Forelimb muscle (tissue), 1 donor: ENCODE measurements at regions not wholly inside any gene's neighbourhood (a gene's known extent, or its start where the extent isn't known, plus 50 kb on each side); places are given as distances from the start of the nearest gene placed in this dataset.

Source experiments
- DNase-seq: peaks from one replicate; pipeline ENCODE4 v3.0.0-alpha.2; 2013; ENCODE audit warnings: low read depth

DNA sequence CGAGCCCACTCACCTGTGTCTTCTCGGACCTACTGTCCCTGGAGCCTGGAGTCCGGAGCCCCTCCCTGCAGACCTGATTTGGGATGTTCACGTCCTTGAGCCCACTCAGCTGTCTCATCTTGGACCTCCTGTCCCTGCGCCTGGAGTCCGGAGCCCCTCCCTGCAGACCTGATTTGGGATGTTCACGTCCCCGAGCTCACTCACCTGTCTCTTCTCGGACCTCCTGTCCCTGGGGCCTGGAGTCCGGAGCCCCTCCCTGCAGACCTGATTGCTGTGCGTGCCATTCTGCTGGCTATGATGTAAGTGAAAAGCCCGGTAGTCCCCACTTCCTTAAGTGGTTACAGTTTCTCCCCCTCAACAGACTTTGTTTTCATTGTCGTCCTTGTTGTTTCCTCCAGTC is 867.1 kb downstream of the BRD1 start:
- no peak for DNase-seq

DNA sequence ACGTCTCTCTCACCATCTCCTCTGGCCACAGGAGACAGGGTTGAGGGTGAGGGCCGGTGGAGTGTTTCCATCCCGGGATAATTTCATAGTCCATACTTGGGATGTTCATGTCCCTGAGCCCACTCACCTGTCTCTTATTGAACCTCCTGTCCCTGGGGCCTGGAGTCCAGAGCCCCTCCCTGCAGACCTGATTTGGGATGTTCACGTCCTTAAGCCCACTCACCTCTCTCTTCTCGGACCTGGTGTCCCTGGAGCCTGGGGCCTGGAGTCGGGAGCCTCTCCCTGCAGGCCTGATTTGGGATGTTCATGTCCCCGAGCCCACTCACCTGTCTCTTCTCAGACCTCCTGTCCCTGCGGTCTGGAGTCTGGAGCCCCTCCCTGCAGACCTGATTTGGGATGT is 868.2 kb downstream of the BRD1 start:
- DNase-seq, result no peak

DNA sequence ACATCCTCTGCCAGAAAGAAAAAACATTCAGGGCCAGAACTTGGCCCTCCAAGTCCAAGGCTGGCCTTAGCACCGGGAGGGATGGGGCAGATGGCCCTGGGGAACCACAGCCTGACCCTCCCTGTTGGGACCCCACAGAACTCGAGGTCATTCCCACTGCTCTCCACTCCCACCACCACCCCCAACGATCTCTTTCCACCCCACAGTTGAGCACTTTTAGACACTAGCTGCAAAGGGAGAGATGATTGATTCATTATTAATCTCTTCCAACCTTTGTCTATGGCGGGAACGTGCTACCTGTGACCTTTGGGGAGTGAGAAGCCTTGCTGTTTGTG is 869.7 kb downstream of the BRD1 start:
- no peak for DNase-seq

DNA sequence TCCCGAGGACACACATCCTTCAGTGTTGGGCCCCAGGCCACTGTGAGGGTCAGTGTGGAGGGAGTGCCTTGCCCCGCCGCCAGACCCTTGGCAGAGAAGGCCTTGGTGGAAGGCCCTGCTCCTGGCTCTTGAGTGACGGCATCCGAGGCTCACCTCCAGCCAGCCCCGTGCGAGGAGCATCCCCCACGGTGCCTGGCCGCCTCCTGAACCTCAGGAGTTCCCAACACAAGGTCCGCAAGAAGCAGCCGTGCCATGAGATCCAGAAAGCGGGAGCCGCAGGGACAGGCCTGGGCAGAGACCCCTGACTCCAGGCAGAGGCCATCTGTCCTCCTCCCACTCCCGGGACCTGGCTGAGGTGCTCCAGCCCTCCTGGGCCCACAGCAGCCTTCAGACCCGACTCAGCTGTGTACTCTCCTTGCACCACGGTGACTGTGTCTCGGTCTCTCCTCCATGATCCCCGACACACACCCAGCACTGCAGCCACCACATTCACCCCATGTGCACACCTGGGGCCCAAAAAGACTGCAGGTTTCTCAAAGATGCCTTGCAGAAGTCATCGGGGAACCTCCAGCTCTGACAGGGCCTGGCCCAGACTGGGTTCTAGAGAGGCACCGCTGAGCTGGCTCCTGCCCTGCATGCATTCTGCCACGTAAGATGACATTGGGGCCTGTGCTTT is 870.2 kb downstream of the BRD1 start:
- no peak for DNase-seq

DNA sequence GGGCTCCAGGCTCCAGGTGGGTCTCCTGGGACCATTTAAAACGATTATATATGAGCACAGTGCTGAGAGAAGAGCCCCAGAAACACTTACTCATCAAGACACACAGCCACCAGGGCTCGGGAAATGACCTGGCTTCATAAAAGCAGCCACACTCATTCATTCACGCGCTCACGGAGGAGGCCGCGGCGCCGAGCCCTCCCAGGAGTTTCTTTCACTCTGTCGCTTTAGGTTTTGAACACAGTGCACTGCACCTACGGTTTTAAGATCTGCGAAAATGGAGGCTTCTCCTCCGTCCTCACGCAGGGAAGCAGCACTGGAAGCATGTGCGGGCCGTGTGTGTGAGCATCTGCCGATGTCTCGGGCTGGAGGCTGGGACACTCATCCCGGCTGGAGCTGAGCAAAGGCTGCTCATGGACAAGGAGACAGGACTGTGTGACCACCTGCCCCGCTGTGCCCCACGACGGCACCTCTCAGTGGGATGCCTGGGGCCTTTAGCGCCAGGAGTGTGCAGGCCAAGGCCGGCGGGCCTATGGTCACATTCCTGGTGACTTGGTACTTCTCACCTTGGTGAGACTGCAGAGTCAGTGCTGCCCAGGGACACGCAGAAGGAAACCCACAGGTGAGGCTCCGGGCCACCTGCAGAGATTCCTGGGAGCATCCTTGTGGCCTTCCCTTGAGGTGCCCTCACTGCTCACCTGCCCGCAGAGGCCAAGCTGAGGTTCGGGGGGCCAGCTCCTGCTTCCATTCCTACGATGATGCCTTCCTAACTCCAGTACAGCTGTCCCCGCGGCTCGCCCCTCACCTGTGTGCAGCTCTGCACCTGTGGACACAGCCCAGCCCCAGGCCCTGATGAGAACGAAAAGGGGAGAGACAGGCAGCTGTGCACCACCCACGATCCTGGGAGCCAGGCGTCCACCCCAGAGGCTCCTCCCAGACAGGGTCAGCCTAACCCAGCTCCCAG is 872.0 kb downstream of the BRD1 start:
- DNase-seq, result no peak

DNA sequence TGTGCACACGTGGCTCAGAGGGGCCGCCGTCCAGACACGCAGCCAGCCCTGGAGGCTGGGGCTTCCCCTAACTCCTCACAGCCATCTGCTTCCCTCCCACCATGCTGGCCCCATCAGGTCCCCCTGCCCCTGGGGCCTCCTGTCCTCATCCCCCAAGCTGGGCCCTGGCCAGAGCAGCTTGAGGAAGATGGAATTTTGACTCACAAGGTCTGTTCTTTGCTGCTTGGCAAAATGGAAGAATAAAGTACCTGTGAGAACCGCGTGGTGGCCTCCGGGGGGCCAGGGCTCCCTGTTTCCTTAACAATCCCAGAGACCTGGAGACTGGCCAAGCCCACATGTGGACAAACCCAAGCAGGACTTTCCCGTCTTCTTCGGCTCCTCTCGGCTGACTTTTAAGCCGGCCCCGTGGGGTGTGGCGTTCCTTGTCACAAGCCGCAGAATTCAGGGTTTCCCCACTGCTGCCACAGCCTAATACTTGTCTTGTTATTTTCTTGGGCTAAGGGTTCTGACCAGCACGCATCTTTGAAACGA is 872.8 kb downstream of the BRD1 start:
- DNase-seq, result no peak

DNA sequence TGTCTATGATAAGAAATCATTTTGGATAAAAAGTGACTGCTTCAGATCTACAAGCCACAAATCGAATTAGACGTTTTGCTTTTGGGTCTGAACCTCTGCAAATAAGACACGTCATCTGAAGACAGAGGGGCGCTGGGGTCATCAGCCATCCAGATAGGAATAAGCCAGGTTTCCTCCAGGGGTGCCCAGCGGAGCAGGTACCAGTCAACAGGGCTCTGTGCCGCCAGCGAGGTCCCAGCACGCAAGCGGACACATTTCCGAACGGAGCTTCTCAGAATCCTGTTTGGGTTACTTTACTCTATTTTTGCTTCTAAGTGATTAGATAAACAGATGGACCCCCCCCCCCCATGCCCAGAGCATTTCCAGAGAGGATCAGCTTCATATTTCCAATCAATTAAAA is 873.8 kb downstream of the BRD1 start:
- no peak for DNase-seq

DNA sequence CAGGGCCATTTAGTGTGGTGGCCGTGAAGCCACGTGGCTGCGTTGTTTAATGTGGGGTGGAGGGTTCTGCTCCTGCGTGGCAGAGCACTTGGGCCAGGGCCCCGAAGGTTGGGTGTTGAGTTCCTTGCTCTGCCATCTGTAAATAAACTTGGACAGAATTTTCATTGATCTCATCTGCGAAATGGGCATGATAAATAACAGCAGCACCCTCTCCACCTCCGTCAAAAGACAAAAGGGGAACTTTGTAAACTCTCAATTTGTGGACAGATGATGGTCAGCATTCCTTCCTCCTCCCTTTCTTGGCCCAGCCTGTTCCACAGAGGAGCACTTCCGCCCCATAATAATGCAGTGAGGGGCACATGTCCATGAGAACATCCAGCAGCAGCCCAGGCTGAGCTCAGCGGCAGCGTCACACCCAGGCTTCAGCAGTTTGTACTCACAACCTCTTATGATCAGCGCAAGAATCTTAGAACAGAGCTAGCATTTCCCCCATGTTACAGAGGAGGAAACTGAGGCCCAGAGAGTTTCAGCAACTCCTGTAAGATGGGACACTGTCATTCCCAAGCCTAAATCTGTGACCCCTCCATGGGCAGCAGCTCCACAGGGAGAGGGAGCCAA is 874.5 kb downstream of the BRD1 start:
- DNase-seq, result no peak

DNA sequence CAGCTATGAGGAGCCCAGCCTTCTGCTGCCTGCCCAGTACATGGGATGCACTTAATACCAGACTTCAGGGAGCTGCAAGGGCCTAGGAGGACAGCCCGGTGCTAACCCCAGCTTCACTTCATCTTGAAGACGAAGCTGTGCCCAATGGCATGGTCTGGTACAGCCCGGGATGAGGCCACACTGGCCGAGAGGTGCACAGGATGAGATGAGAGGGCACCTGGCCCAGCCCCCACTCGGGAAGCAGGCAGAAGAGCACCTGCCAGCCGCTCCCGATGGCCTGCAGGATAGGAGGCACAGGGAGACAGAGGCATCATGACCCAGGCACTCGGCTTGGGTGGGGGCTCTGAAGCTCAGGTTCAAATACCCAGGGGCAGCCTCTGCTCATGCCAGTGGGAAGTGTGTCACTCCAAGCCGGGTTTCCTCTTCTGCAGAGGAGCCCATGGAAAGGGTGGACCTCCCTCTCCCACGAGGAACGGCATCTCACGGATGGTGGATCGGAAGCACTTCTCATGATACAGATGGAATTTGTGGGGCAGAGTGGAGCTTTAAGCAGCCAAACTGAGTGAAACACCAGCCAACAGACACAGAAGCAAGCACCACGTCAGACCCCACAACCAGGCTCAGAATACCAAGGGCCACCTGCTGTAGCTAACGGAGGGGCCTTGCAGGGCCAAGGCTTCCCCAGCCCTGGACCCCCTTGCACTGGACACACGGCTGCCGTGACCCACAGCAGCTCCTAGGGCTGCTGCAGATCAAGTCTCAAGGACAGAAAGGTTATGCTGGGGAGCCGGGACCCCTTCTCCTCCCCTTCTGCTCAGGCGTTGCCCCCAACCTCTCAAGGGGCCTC is 875.2 kb downstream of the BRD1 start:
- no peak for DNase-seq

DNA sequence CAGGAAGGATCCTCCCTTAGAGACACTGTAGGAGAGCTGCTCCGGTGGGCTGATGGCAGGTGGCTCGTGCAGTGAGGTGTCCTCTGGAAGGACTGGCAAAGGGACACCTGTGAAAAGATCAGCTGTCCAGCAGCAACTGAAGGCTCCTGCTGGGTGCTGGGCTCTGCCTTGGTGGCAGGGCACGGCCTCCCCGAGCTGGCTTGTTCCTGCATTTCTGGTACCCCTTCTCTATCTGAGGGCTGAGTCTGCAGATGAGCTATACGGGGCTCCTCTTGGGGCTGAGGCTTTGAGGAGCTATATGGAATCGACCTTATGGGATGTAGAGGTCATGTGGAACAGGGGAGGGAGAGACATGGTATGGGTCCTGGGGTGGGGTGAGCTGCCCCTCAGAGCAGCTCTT is 875.8 kb downstream of the BRD1 start:
- DNase-seq, result no peak

DNA sequence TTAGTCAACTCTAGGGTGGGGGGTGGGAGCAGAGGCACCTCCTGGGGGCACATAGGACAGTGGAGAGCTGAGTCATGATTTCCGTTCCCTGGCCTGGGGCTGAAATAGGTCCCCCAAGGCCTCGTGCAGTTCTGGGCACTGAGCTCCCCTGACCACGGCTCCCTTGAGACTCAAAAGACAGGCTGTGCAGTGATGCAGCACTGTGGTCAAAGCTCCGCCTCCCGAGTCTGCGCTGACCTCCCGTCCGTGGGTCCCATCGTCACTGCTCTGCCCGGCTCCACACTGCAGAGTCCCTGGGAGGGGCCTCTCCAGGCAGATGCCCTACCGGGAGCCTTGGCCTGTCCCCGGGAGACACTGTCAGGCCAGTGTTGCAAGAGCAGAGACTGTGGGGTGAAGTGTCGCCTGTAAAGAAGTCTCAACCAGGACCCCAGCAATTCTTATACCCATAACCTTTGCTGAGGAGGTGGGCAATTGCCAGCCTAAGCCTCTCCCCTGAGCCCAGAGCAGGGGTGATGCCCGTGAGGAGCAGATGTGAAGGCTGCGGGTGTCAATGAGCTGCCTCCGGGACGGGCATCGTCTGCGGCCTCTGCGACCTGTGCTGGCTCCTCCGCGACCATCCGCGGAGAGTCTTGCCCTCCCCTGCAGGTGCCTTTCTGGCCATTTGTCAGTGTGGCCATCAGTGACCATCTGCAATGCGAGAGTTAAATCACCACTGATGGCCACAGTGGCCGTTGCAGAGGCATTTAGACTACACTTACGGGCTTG is 877.3 kb downstream of the BRD1 start:
- no peak for DNase-seq

DNA sequence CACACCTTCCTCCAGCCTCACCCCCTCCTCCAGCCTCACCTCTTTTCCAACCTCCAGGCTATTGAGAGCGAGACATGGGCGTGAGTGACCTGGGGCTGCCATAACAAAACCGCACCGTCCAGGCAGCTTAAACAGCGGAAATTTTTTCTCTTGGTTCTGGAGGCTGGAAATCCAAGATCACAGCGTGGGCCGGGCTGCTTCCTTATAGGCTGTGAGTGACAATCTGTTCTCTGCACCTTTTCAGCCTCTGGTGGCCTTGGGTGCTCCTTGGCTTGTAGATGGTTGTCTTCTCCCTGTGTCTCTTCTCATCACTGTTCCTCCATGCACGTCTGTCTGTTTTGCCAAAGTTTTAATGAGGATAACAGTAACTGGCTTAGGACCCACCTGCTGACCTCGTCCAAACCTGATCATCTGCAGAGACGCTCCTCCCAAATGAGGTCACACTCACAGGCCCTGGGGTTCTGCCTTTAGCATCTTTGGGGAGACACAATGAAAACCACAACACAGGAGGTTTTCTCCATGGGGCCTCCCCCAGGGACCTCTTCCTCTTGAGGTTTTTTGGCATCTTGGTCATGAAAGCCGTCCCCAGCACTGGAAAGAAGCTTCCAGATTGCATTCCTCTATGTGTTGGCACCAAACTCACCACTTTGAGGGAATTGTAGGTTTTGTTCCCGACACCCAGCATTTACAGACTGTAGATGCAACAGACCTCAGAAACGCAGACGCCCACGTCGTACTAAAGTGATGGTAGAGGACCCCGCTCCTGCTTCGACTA is 878.1 kb downstream of the BRD1 start:
- no peak for DNase-seq

DNA sequence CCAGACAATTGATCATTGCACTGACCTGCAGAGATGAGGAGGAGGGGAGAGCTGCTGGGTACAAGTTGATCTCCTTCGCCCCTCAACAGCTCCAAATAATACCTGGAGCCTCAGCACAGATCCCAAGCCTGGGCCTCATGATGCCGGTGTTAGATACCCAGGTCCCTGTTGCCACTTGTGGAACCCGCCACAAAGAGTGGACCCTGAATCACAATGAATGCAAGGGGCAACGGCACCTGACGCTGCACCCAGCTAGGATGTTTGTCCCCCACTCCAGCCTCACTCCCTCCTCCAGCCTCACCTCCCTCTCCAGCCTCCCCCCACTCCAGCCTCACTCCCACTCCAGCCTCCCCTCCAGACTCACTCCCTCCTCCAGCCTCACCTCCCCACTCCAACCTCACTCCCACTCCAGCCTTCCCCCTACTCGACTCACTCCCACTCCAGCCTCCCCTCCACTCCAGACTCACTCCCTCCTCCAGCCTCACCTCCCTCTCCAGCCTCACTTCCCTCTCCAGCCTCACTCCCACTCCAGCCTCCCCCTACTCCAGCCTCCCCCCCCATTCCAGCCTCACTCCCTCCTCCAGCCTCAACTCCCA is 879.0 kb downstream of the BRD1 start:
- no peak for DNase-seq

DNA sequence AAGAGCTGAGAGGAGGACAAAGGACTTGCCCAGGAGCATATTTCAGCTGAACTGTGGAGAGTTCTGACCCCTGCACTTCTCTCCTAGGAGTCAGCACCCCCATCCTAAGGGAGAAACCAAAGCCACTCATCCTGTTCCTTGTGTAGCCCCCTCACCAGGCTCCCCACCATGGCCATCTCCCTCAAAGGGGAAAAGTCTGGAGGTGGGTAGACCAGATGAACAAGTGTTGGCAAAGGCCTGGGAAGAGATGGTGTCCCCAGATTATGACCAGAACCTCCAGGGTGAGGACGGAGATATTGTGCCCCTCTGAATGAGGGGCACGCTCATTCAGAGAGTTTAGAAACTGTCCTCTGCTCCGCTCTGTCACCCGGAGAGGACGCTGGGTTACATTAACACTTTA is 880.0 kb downstream of the BRD1 start:
- DNase-seq, result no peak

DNA sequence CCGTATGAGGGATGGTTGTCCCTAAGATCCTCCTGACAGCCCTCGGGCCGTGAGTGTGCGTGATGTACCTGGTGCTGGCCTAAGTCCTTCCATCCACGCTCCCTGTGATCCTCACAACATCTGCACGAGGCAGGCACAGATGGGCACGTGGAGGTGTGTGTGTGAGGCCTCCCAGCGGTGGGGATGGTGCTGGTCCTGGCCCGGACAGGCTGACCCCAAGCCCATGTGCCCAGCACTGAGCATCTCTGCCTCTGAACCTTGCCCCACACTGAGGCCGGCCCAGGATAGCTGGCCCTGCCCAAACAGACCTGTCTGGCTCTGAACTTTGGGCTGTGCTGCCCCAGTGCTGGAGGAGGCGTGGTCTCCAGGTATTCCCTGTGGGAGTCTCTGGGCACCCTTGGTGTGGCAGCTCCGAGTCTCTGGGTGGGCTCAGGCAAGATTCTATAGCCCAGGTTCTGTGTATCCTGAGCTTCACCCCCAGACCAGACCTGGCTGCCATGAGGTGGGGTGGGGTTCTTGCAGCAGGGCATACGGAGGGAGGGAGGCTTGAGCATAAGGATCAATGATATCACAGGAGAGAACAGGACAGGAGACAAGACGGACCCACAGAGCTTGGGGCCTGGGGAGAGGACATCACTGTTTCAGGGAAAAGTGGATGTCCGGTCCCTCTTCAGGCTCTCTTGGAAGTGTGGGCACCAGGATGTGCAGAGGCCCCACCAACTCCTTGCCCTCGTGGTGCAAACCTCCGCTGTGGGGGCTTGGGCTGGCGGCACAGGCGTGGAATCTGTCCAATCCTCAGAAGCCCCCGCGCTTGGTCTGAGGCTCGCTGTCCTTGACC is 881.8 kb downstream of the BRD1 start:
- DNase-seq, result no peak

DNA sequence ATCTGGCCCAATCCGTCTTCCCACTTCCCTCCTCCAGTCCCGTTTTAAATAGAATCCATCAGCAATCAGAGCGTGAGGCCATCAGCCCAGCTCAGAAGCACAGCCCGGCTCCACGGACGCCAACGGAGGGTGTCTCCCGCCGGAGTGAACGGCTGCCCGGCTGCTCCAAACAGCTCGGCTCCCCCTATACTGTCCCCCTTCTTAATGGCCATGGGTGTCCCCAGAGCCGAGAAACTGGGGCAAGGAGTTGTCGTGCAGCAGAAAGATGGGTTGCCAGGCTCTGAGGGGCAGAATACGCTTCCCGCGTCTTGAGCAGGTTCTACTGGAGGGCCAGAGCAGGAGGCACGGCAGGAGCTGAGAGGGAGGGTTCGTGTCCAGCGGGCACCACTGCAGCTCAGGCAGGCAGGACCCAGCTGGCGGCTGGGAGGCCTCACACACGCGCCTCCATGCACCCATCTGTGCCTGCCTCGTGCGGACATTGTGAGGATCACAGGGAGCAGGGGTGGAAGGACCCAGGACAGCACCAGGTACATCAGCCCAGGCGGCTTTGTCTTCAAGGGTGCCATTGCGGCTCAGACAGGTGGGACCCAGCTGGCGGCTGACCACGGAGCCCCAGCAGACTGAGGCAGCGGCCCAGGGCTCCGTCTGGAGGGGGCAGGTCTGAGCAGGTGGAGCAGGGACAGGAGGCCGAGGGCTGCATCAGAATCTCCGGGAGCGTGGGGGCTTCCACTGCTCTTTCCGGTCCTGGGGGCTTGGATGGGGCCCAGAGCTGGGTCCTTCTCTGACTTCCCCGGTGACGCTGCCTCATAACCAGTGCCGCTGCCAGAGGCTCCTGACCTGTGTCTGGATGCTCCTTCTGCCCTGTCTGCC is 882.7 kb downstream of the BRD1 start:
- no peak for DNase-seq

DNA sequence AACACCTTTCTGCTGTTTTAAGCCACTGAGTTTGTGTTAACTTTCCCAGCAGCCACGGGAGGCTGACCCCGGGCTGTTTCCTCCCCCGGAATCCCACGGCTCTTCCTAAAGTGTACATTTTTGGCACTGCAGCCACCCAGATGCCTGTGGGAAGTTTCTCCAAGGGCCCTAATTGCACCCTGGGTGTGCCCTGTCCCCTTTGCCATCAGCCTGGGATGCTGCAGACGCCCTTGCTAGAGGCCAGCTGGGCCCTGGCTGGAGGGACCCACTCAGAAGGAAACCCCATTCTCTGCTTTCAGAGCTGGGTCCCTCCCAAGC is 883.3 kb downstream of the BRD1 start:
- no peak for DNase-seq
